Ascending aorta (tissue), 2 donors: ENCODE measurements at regions not wholly inside any gene's neighbourhood (a gene's known extent, or its start where the extent isn't known, plus 50 kb on each side); places are given as distances from the start of the nearest gene placed in this dataset.

Experiments used
- DNase-seq, 2 donors: peaks; one replicate each; pipeline ENCODE4 v3.0.0-alpha.2; 2019; ENCODE audit warnings: low spot score in 2 of 2
- H3K27ac ChIP-seq, 2 donors: fragments of 200-600 bp; sonication (generic); one replicate each; pipeline ENCODE4 v1.5.1; 2016 to 2017; ENCODE audit warnings: mild to moderate bottlenecking in 1 of 2
- H3K27me3 ChIP-seq: fragments of 200-600 bp; sonication (generic); one replicate; pipeline ENCODE4 v1.5.1; 2017
- H3K36me3 ChIP-seq, 2 donors: fragments of 200-600 bp; sonication (generic); one replicate each; pipeline ENCODE4 v1.5.1; 2016
- H3K4me1 ChIP-seq, 2 donors: fragments of 200-600 bp; sonication (generic); one replicate each; pipeline ENCODE4 v1.5.1; 2016 to 2017; ENCODE audit warnings: mild to moderate bottlenecking in 1 of 2
- H3K4me3 ChIP-seq, 2 donors: fragments of 200-600 bp; sonication (generic); one replicate each; pipeline ENCODE4 v1.5.1; 2016 to 2017; ENCODE audit warnings: mild to moderate bottlenecking in 1 of 2
- H3K9me3 ChIP-seq, 2 donors: fragments of 200-600 bp; sonication (generic); one replicate each; pipeline ENCODE4 v1.5.1; 2016
- intact Hi-C: fragments of 100-400 bp; cut with DNase I; formaldehyde crosslinking; loops from one replicate; pipeline ENCODE4 v1.15.1; 2023
- TF ChIP-seq, protein P1 (sequence below), 3 experiments: fragments of 200-600 bp in 2 of 3; fragments of 450-650 bp in 1 of 3; sonication (generic) in 2 of 3; IDR thresholded peaks; one replicate each; pipeline ENCODE4 v1.5.1; 2016 to 2019; ENCODE audit warnings: antibody characterized with exemption in 3 of 3, mild to moderate bottlenecking in 1 of 3, moderate library complexity in 1 of 3

DNA sequence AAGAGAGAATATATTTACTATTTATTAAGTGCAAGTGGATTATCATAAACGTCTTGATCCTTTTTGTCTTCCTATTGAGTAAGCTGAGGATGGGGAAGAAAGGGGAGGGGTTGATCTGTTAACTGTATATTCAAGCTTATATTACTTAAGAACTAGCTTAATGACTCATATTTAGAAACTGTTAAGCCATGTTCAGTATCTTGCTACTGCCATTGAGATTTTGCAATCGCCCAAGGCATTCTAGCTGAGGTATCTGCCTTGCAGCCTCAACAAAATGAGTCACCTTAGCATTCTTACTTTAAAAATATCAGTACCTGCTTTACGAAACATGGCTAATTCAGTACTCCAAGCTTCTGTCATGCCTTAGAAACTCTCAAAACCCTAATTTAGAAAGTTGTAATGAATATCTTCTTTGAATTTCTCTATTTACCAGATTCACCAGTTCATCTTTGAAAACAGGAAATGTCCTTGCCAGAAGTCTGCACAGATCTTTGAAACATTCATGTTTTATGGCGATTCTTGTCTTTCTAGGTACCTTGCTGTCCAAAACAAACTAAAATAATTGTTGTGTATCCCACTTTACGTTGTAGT lies 76.1 kb downstream of the ALG10B start:
- no peak overlapping the region for H3K27ac ChIP-seq
- H3K36me3 ChIP-seq: no peaks in the 10 kb centered on the region
- no peaks in the 10 kb centered on the region for H3K9me3 ChIP-seq
- H3K27me3 ChIP-seq: no peaks in the 10 kb centered on the region
- TF ChIP-seq, protein P1, sequence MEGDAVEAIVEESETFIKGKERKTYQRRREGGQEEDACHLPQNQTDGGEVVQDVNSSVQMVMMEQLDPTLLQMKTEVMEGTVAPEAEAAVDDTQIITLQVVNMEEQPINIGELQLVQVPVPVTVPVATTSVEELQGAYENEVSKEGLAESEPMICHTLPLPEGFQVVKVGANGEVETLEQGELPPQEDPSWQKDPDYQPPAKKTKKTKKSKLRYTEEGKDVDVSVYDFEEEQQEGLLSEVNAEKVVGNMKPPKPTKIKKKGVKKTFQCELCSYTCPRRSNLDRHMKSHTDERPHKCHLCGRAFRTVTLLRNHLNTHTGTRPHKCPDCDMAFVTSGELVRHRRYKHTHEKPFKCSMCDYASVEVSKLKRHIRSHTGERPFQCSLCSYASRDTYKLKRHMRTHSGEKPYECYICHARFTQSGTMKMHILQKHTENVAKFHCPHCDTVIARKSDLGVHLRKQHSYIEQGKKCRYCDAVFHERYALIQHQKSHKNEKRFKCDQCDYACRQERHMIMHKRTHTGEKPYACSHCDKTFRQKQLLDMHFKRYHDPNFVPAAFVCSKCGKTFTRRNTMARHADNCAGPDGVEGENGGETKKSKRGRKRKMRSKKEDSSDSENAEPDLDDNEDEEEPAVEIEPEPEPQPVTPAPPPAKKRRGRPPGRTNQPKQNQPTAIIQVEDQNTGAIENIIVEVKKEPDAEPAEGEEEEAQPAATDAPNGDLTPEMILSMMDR (IDR thresholded peaks at IDR 0.05): no peak
- intact Hi-C loops: no loop called here
- no peak overlapping the region for H3K4me3 ChIP-seq
- no peaks in the 10 kb centered on the region for H3K4me1 ChIP-seq
- DNase-seq: no peak

DNA sequence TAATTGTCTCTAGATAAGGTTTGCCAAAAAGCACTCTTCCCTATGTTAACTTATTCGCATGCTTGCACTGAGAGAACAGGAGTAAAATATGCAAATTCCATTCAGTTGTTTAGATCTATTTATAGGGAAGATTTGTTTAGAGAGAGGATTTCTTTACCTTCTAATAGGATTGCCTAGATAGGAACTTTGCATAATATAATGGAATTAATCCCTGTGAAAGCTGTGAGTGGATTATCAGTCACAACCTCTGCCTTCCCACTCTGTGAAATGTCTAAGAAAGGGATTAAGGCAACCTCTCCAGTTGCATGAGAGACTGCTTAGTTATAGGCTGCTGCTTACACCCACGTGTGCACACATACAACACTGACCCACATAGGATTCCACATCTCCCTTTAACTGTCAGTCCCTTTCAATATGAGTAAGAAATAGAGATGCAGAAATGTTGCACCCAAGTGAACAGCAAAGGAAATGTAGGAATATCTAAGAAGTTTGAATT lies 83.2 kb downstream of the ALG10B start:
- H3K9me3 ChIP-seq: no peaks in the 10 kb centered on the region
- H3K36me3 ChIP-seq: no peaks in the 10 kb centered on the region
- H3K27ac ChIP-seq: no peak overlapping the region
- no peaks in the 10 kb centered on the region for H3K4me1 ChIP-seq
- intact Hi-C loops: no loop called here
- TF ChIP-seq, protein P1 (IDR thresholded peaks at IDR 0.05): no peak
- no peaks in the 10 kb centered on the region for H3K27me3 ChIP-seq
- H3K4me3 ChIP-seq: no peak overlapping the region
- no peak for DNase-seq

DNA sequence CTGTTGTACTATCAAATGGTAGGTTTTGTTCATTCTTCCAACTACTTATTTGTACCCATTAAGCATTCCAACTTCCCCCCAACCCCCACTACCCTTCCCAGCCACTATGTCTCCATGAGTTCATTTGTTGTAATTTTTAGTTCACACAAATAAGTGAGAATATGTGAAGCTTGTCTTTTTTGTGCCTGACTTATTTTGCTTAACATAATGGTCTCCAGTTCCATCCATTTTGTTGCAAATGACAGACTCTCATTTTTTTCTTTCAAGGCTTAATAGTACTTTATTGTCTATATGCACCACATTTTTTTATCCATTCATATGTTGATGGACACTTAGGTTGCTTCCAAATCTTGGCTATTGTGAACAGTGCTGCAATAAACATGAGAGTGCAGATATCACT lies 86.2 kb downstream of the ALG10B start:
- no peak overlapping the region for H3K27ac ChIP-seq
- TF ChIP-seq, protein P1 (IDR thresholded peaks at IDR 0.05): no peak
- no peaks in the 10 kb centered on the region for H3K9me3 ChIP-seq
- H3K4me3 ChIP-seq: no peak overlapping the region
- no peaks in the 10 kb centered on the region for H3K36me3 ChIP-seq
- DNase-seq: no peak
- no peaks in the 10 kb centered on the region for H3K4me1 ChIP-seq
- no peaks in the 10 kb centered on the region for H3K27me3 ChIP-seq
- intact Hi-C loops: no loop called here

DNA sequence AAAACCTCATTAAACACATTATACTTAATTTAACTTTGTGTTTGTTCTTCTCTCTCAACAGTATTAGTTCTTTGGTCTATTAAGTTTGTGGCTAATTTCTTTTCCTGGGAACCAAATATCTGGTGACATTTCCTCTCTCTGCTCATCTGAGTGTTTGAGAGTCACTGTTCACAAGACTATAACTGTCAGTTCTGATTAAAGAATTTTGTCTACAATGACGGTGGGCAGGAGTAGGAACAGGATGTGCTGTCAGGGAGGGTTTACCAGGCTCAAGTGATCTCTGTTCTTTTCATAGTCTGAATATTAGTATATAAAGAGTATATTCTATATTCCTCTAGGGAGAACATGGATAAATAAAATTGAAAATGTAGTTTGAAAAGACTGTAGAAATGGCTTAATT lies 92.9 kb downstream of the ALG10B start:
- Histone ChIP-seq H3K9me3 (no peaks in the 10 kb centered on the region), H3K36me3 (no peaks in the 10 kb centered on the region), H3K4me1 (no peaks in the 10 kb centered on the region), H3K27me3 (no peaks in the 10 kb centered on the region), H3K4me3 (no peak overlapping the region), H3K27ac (no peak overlapping the region)
- intact Hi-C loops: no loop called here
- TF ChIP-seq, protein P1 (IDR thresholded peaks at IDR 0.05): no peak
- no peak for DNase-seq

DNA sequence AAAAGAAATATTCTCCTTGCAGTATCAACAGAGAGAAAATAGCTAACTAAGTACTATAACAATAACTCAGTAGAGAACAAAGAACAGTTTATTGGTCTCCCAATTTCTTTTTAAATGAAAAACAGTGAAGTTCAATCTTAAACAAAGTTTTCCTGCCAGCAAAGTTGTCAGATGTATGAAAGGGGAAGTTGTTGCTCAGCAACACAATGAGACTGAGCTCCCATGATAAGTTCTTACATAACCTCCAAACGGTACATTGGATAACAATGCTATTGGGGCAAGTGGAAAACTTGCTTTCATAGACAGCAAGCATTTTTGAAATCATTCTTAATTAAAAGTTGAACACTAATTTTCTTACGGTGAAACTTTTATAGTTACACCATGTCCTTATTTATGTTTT lies 94.9 kb downstream of the ALG10B start:
- Histone ChIP-seq H3K27ac (no peak overlapping the region), H3K4me1 (no peaks in the 10 kb centered on the region), H3K9me3 (no peaks in the 10 kb centered on the region), H3K36me3 (no peaks in the 10 kb centered on the region), H3K4me3 (no peak overlapping the region), H3K27me3 (no peaks in the 10 kb centered on the region)
- TF ChIP-seq, protein P1 (IDR thresholded peaks at IDR 0.05): no peak
- intact Hi-C loops: no loop called here
- no peak for DNase-seq

DNA sequence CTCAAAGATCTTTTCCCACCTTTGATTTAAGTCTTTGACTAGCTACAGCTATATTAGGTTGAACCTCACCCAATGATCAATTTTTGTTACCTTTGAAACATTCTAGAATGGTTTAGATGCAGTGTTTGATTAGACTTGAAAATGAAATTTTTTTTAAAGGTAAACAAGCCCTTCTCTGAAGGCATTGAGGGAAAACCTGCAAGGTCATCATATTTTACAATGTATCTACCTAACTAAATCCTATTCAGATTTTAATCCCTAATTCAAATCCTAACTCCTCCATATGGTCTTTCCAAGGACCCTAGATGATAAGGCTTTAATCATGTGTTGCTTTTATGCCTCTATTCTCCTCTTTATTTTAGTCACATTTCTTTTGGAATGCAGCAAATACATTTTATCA lies 95.4 kb downstream of the ALG10B start:
- no peak overlapping the region for H3K27ac ChIP-seq
- no peaks in the 10 kb centered on the region for H3K4me1 ChIP-seq
- H3K27me3 ChIP-seq: no peaks in the 10 kb centered on the region
- TF ChIP-seq, protein P1 (IDR thresholded peaks at IDR 0.05): no peak
- DNase-seq: no peak
- intact Hi-C loops: no loop called here
- H3K9me3 ChIP-seq: no peaks in the 10 kb centered on the region
- H3K4me3 ChIP-seq: no peak overlapping the region
- no peaks in the 10 kb centered on the region for H3K36me3 ChIP-seq
